Astrocyte of the cerebellum (primary cell): ENCODE measurements at regions not wholly inside any gene's neighbourhood (a gene's known extent, or its start where the extent isn't known, plus 50 kb on each side); places are given as distances from the start of the nearest gene placed in this dataset.

Source experiments
- DNase-seq: peaks from one replicate; pipeline ENCODE4 v3.0.0-alpha.2; 2011; ENCODE audit warnings: low read depth
- H3K4me3 ChIP-seq: 2 replicates; pipeline ENCODE4 v1.5.1; 2011; ENCODE audit warnings: mild to moderate bottlenecking, low read depth, low read length, moderate library complexity
- CTCF ChIP-seq: IDR thresholded peaks from 2 replicates; pipeline ENCODE4 v1.5.1; 2012; ENCODE audit warnings: low read length, low read depth, moderate library complexity, mild to moderate bottlenecking; ENCODE audit errors: missing control alignments
- in situ Hi-C: cut with HindIII; loops from 2 replicates; pipeline ENCODE4 v1.10.0; 2017; ENCODE audit warnings: low sequenced_read_pairs

GRCh38 chr9:27763831-27764230 lies 190.6 kb upstream of the C9orf72 start:
- no peak overlapping the region for H3K4me3 ChIP-seq
- in situ Hi-C loops: no loop called here
- no peak for DNase-seq
- no peak for TF ChIP-seq CTCF

- H3K4me3 ChIP-seq: no peak overlapping the region
- DNase-seq: no peak
- in situ Hi-C loops: no loop called here
- TF ChIP-seq CTCF: no peak
These were observed 192.2 kb upstream of the C9orf72 start for GRCh38 chr9:27765266-27766072.

- H3K4me3 ChIP-seq: no peak overlapping the region
- DNase-seq: peak; percentile 27
- in situ Hi-C loops: no loop called here
- no peak for TF ChIP-seq CTCF
These were observed 193.0 kb upstream of the C9orf72 start for GRCh38 chr9:27766073-27766835.

- H3K4me3 ChIP-seq: no peak overlapping the region
- in situ Hi-C loops: no loop called here
- TF ChIP-seq CTCF: no peak
- DNase-seq: no peak
These were observed 195.5 kb upstream of the C9orf72 start for GRCh38 chr9:27768781-27769180.

DNA sequence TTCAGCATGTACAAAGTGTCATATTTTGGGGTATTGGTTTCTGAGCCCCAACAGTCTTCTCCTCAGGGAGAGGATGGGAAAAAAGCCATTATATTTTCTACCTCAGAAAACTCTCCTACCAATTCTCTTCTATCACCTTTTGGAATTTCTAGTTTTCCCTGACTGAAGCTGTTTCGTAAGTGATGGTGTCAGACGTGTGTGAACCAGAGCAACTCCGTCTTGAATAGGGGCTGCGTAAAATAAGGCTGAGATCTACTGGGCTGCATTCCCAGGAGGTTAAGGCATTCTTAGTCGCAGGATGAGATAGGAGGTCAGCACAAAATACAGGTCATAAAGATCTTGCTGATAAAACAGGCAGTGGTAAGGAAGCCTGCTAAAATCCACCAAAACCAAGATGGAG lies 197.3 kb upstream of the C9orf72 start:
- no peak for DNase-seq
- in situ Hi-C loops: no loop called here
- H3K4me3 ChIP-seq: no peak overlapping the region
- TF ChIP-seq CTCF: no peak

GRCh38 chr9:27771803-27772545 lies 198.7 kb upstream of the C9orf72 start:
- H3K4me3 ChIP-seq: no peak overlapping the region
- in situ Hi-C loops: no loop called here
- TF ChIP-seq CTCF: no peak
- DNase-seq: no peak
